ENCODE measurements at regions not wholly inside any gene's neighbourhood (a gene's known extent, or its start where the extent isn't known, plus 50 kb on each side); places are given as distances from the start of the nearest gene placed in this dataset.

- H3K4me3 ChIP-seq (replicated peaks in 1 of 3; ENCODE audit: insufficient read depth in 1 of 3, low read depth in 1 of 3, low read length in 3 of 3), result no peak overlapping the region
- H3K9me3 ChIP-seq (replicated peaks; ENCODE audit: control insufficient read depth, insufficient read depth, low read length), result no peaks in the 10 kb centered on the region
- H3K27me3 ChIP-seq (ENCODE audit: control insufficient read depth in 2 of 2, insufficient read depth in 2 of 2, low read length in 2 of 2), result no peaks in the 10 kb centered on the region
- H3K27ac ChIP-seq (ENCODE audit: insufficient read depth, low read depth, low read length), result no peak overlapping the region
- no peaks in the 10 kb centered on the region for H3K4me1 ChIP-seq (ENCODE audit: control insufficient read depth, extremely low read depth, insufficient read depth, low read length)
- dilution Hi-C loops (cut with MboI; ENCODE audit: extremely low pct_ligation_motif_present, low sequenced_read_pairs), result no loop called here
- no peaks in the 10 kb centered on the region for H3K79me2 ChIP-seq (ENCODE audit: control insufficient read depth, insufficient read depth, low read length)
- H3K9ac ChIP-seq (replicated peaks; ENCODE audit: extremely low read depth, insufficient read depth, low read length), result no peak overlapping the region
- no peak overlapping the region for H2AFZ ChIP-seq (ENCODE audit: low read depth, low read length)
- H4K20me1 ChIP-seq (replicated peaks; ENCODE audit: control insufficient read depth, extremely low read depth, insufficient read depth, low read length), result no peaks in the 10 kb centered on the region
- ChIA-PET CTCF (no interaction called here), POLR2A (no interaction called here)
- H3K9me1 ChIP-seq (replicated peaks; ENCODE audit: control insufficient read depth, extremely low read depth, insufficient read depth, low read length), result no peaks in the 10 kb centered on the region
- DNase-seq (ENCODE audit: low read depth, low spot score), result no peak
- H3K36me3 ChIP-seq (ENCODE audit: control insufficient read depth in 2 of 2, extremely low read depth in 1 of 2, insufficient read depth in 2 of 2, low read length in 2 of 2), result no peaks in the 10 kb centered on the region
- no peak overlapping the region for H3K4me2 ChIP-seq (ENCODE audit: insufficient read depth, low read length)
- intact Hi-C loops (cut with micrococcal nuclease), result no loop called here
- TF ChIP-seq JUN (IDR thresholded peaks at IDR 0.05; ENCODE audit: borderline replicate concordance, insufficient read depth, insufficient read length, low read depth) (no peak), CTCF (IDR thresholded peaks at IDR 0.05; ENCODE audit: extremely low read depth in 1 of 2, insufficient read depth in 1 of 2, low read depth in 1 of 2, low read length in 2 of 2) (no peak), MAX (IDR thresholded peaks at IDR 0.05; ENCODE audit: insufficient read depth, insufficient read length) (no peak), MYC (IDR thresholded peaks at IDR 0.05; ENCODE audit: low read depth, low read length) (no peak), GATA2 (IDR thresholded peaks at IDR 0.05; ENCODE audit: insufficient read depth, insufficient read length, low read depth, low read length) (no peak), EZH2 (IDR thresholded peaks at IDR 0.05; ENCODE audit: borderline replicate concordance, low read depth, low read length, severe bottlenecking) (no peak), FOS (IDR thresholded peaks at IDR 0.05; ENCODE audit: borderline replicate concordance, insufficient read depth, low read length) (no peak), POLR2AphosphoS5 (IDR thresholded peaks at IDR 0.05; ENCODE audit: insufficient read depth, low read depth, low read length) (no peak), POLR2A (IDR thresholded peaks at IDR 0.05; ENCODE audit: low read depth, low read length) (no peak)
- no TSS peak for BruUV-seq (replicated peaks)
- FAIRE-seq, result no peak
Observed at GRCh38 chr1:185601189-185601588, 133.0 kb upstream of the HMCN1 start.

All from endothelial cell of umbilical vein (primary cell).